ENCODE measurements at regions not wholly inside any gene's neighbourhood (a gene's known extent, or its start where the extent isn't known, plus 50 kb on each side); places are given as distances from the start of the nearest gene placed in this dataset.

- TF ChIP-seq GATA3 (IDR thresholded peaks at IDR 0.05; ENCODE audit: low read depth, low read length) (no peak), GATA2 (IDR thresholded peaks at IDR 0.05; ENCODE audit: low read depth, low read length) (no peak)
Observed at GRCh38 chrX:69068301-69069085, 96.8 kb downstream of the PJA1 start.

Data from SH-SY5Y (cell line).